A549 (cell line): ENCODE measurements at regions not wholly inside any gene's neighbourhood (a gene's known extent, or its start where the extent isn't known, plus 50 kb on each side); places are given as distances from the start of the nearest gene placed in this dataset.
A peak's percentile ranks its signal among the peaks of the same experiment; 100 is the strongest.

Experiments
- ATOH8 ChIP-seq: fragments of 250-450 bp; sonication (Bioruptor Pico); IDR thresholded peaks from 2 replicates; pipeline ENCODE4 v1.5.0; 2020; ENCODE audit warnings: low read depth, mild to moderate bottlenecking, moderate library complexity
- BCL3 ChIP-seq: fragments of >200 bp; sonication (Bioruptor Twin); formaldehyde crosslinking; IDR thresholded peaks from 3 replicates; pipeline ENCODE4 v1.6.1; 2016
- CBX2 ChIP-seq: fragments of 200-600 bp; sonication (generic); IDR thresholded peaks from 2 replicates; pipeline ENCODE4 v1.6.1; 2016; ENCODE audit warnings: low read depth, mild to moderate bottlenecking, borderline replicate concordance
- CEBPB ChIP-seq, 2 experiments: fragments of >200 bp in 1 of 2; sonication (Bioruptor Twin) in 1 of 2; formaldehyde crosslinking in 1 of 2; IDR thresholded peaks; 2 replicates each; pipeline ENCODE4 v1.6.1; 2012 to 2016
- CHD2 ChIP-seq: fragments of 150-350 bp; IDR thresholded peaks from 2 replicates; pipeline ENCODE4 v1.6.1; 2014; ENCODE audit warnings: low read length; ENCODE audit not compliant: partially characterized antibody
- CHD4 ChIP-seq: fragments of 200-600 bp; sonication (generic); IDR thresholded peaks from 2 replicates; pipeline ENCODE4 v1.6.1; 2016; ENCODE audit warnings: antibody characterized with exemption, mild to moderate bottlenecking, borderline replicate concordance
- CTCF ChIP-seq: fragments of >200 bp; sonication (Bioruptor Twin); formaldehyde crosslinking; IDR thresholded peaks from 3 replicates; pipeline ENCODE4 v1.5.1; 2016
- EHMT2 ChIP-seq: fragments of 200-600 bp; sonication (generic); IDR thresholded peaks from 2 replicates; pipeline ENCODE4 v1.6.1; 2016; ENCODE audit warnings: antibody characterized with exemption, low read depth, mild to moderate bottlenecking, moderate library complexity
- ELK1 ChIP-seq: fragments of 150-350 bp; IDR thresholded peaks from 2 replicates; pipeline ENCODE4 v1.6.1; 2014; ENCODE audit warnings: low read depth, mild to moderate bottlenecking, low read length
- ESRRA ChIP-seq: fragments of 150-350 bp; IDR thresholded peaks from 2 replicates; pipeline ENCODE4 v1.6.1; 2014; ENCODE audit warnings: mild to moderate bottlenecking, low read length, borderline replicate concordance
- FOSB ChIP-seq: fragments of 250-450 bp; sonication (Bioruptor Pico); IDR thresholded peaks from 2 replicates; pipeline ENCODE4 v1.5.0; 2020; ENCODE audit warnings: mild to moderate bottlenecking, moderate library complexity
- FOSL2 ChIP-seq, 2 experiments: fragments of 450-650 bp in 1 of 2; fragments of >200 bp in 1 of 2; sonication (Bioruptor Twin) in 1 of 2; formaldehyde crosslinking; IDR thresholded peaks; 2 replicates each; pipeline versions ENCODE4 v1.5.0 to v1.6.1; 2016 to 2020; ENCODE audit warnings: mild to moderate bottlenecking in 1 of 2, moderate library complexity in 1 of 2
- GATA3 ChIP-seq: IDR thresholded peaks from 2 replicates; pipeline ENCODE4 v1.6.1; 2012; ENCODE audit warnings: borderline replicate concordance
- HES2 ChIP-seq: fragments of >200 bp; sonication (Bioruptor Twin); formaldehyde crosslinking; IDR thresholded peaks from 2 replicates; pipeline ENCODE4 v1.6.1; 2016
- HMGXB4 ChIP-seq: fragments of 250-450 bp; sonication (Bioruptor Pico); IDR thresholded peaks from 2 replicates; pipeline ENCODE4 v1.5.0; 2021; ENCODE audit warnings: mild to moderate bottlenecking, moderate library complexity, borderline replicate concordance
- HOXA7 ChIP-seq: fragments of 250-450 bp; sonication (Bioruptor Pico); IDR thresholded peaks from 2 replicates; pipeline ENCODE4 v1.5.0; 2020; ENCODE audit warnings: mild to moderate bottlenecking, moderate library complexity
- HOXB13 ChIP-seq: fragments of 250-450 bp; sonication (Bioruptor Pico); IDR thresholded peaks from 2 replicates; pipeline ENCODE4 v1.5.0; 2020; ENCODE audit warnings: low read depth, mild to moderate bottlenecking, moderate library complexity
- JUN ChIP-seq, 2 experiments: fragments of >200 bp; sonication (Bioruptor Twin); formaldehyde crosslinking; IDR thresholded peaks; 2 replicates in 1 of 2; 3 replicates in 1 of 2; pipeline ENCODE4 v1.6.1; 2016 to 2017
- JUNB ChIP-seq: fragments of >200 bp; sonication (Bioruptor Twin); formaldehyde crosslinking; IDR thresholded peaks from 2 replicates; pipeline ENCODE4 v1.6.1; 2016
- KDM1A ChIP-seq: fragments of 200-600 bp; sonication (generic); IDR thresholded peaks from 2 replicates; pipeline ENCODE4 v1.6.1; 2016; ENCODE audit warnings: low read depth, mild to moderate bottlenecking
- KDM5A ChIP-seq: fragments of 200-600 bp; sonication (generic); IDR thresholded peaks from 2 replicates; pipeline ENCODE4 v1.6.1; 2016; ENCODE audit warnings: antibody characterized with exemption, mild to moderate bottlenecking
- MAFK ChIP-seq: fragments of 450-650 bp; IDR thresholded peaks from 2 replicates; pipeline ENCODE4 v1.6.1; 2014; ENCODE audit not compliant: partially characterized antibody
- MAX ChIP-seq: IDR thresholded peaks from 2 replicates; pipeline ENCODE4 v1.6.1; 2012
- MAZ ChIP-seq: fragments of 150-350 bp; IDR thresholded peaks from 2 replicates; pipeline ENCODE4 v1.6.1; 2014; ENCODE audit warnings: antibody characterized with exemption, low read depth, low read length, borderline replicate concordance
- MYC ChIP-seq: IDR thresholded peaks from 2 replicates; pipeline ENCODE4 v1.6.1; 2012; ENCODE audit warnings: mild to moderate bottlenecking, inconsistent platforms, low read length, improper control_type of control experiment, borderline replicate concordance
- NFE2L2 ChIP-seq: fragments of 150-350 bp; conservative IDR thresholded peaks from 2 replicates; pipeline ENCODE4 v1.6.1; 2014; ENCODE audit warnings: low read length
- NPAS2 ChIP-seq: fragments of 250-450 bp; sonication (Bioruptor Pico); IDR thresholded peaks from 2 replicates; pipeline ENCODE4 v1.8.0; 2022; ENCODE audit warnings: mild to moderate bottlenecking, moderate library complexity, borderline replicate concordance
- PBX3 ChIP-seq: IDR thresholded peaks from 2 replicates; pipeline ENCODE4 v1.6.1; 2012
- POLR2A ChIP-seq: IDR thresholded peaks from 2 replicates; pipeline ENCODE4 v1.6.1; 2012; ENCODE audit warnings: mild to moderate bottlenecking, low read length
- RAD21 ChIP-seq, 2 experiments: fragments of >200 bp in 1 of 2; sonication (Bioruptor Twin) in 1 of 2; formaldehyde crosslinking in 1 of 2; IDR thresholded peaks in 1 of 2; conservative IDR thresholded peaks in 1 of 2; 2 replicates in 1 of 2; 3 replicates in 1 of 2; pipeline ENCODE4 v1.6.1; 2012 to 2018; ENCODE audit warnings: inconsistent platforms in 1 of 2
- RNF2 ChIP-seq: fragments of 200-600 bp; sonication (generic); IDR thresholded peaks from 2 replicates; pipeline ENCODE4 v1.6.1; 2016; ENCODE audit warnings: low read depth, mild to moderate bottlenecking, antibody characterized with exemption, moderate library complexity, borderline replicate concordance
- SMC3 ChIP-seq: fragments of >200 bp; sonication (Bioruptor Twin); formaldehyde crosslinking; IDR thresholded peaks from 3 replicates; pipeline ENCODE4 v1.6.1; 2018; ENCODE audit warnings: inconsistent platforms
- TP53 ChIP-seq: fragments of 250-450 bp; sonication (Bioruptor Pico); IDR thresholded peaks from 2 replicates; pipeline ENCODE4 v1.5.0; 2021; ENCODE audit warnings: mild to moderate bottlenecking, moderate library complexity
- ZC3H11A ChIP-seq: fragments of 450-650 bp; IDR thresholded peaks from 2 replicates; pipeline ENCODE4 v1.6.1; 2014; ENCODE audit warnings: antibody characterized with exemption, mild to moderate bottlenecking
- ZSCAN20 ChIP-seq: fragments of 250-450 bp; sonication (Bioruptor Pico); IDR thresholded peaks from 2 replicates; pipeline ENCODE4 v1.8.0; 2022; ENCODE audit warnings: mild to moderate bottlenecking, moderate library complexity

- TF ChIP-seq HMGXB4 (CRISPR knock-in tag) (no peak), HES2 (no peak), HOXB13 (CRISPR knock-in tag) (no peak), ZC3H11A (no peak), KDM5A (no peak), BCL3 (peak; percentile 87), ESRRA (no peak), RNF2 (no peak), FOSL2 (IDR thresholded peaks at IDR 0.05) (peak; percentile 96), FOSL2 (CRISPR knock-in tag; IDR thresholded peaks at IDR 0.05) (peak; percentile 100), SMC3 (peak; percentile 54; the same call in 2 of the 3 replicates), NPAS2 (CRISPR knock-in tag) (no peak), MAZ (no peak), CTCF (no peak), MAX (peak; percentile 74), PBX3 (no peak), FOSB (CRISPR knock-in tag) (no peak), MYC (no peak), EHMT2 (no peak), JUNB (peak; percentile 99), POLR2A (no peak), CEBPB (IDR thresholded peaks at IDR 0.05) (peak; percentile 83 to 90), ELK1 (no peak), CHD2 (no peak), KDM1A (no peak), GATA3 (peak; percentile 92), MAFK (peak; percentile 71), NFE2L2 (0 out of 2 replicates have a peak, but pooled peaks have one; percentile 25), CHD4 (no peak), ATOH8 (CRISPR knock-in tag) (no peak), JUN (IDR thresholded peaks at IDR 0.05) (peak; percentile 86 to 91; a peak in 4 of 5 replicates), RAD21 (conservative IDR thresholded peaks at IDR 0.05 in 1 of 2, IDR thresholded peaks at IDR 0.05 in 1 of 2) (peak; percentile 20 to 66), ZSCAN20 (CRISPR knock-in tag) (no peak), TP53 (no peak), CBX2 (no peak), HOXA7 (CRISPR knock-in tag) (no peak)
Observed at GRCh38 chr10:3852147-3852904, 67.3 kb upstream of the KLF6 start (continued).
